ENCODE measurements at regions not wholly inside any gene's neighbourhood (a gene's known extent, or its start where the extent isn't known, plus 50 kb on each side); places are given as distances from the start of the nearest gene placed in this dataset.
"Not testable (repeated sequence)": the region's sequence is repeated elsewhere in the genome, so short reads cannot be mapped to it uniquely, and the experiment has no call there.

DNA sequence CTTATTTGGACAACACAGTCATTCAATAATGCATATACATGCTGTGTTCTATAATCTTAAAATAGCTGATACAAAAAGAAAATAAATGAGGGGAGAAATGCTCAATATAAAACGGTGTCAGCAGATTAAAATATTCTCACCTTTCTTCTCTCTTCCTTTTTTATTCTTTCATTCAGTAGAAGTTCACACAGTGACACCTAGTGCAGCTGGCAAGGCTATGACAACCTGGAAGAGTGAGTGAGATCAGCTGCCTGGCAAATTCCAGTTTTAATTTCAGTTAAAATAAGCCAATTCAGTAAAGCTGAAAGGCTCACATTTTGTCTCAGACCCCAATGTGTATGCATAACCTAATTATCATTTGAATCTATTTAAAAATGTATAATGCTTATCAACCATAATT lies 150.3 kb downstream of the RASEF start:
- ChIA-PET POLR2A (ENCODE audit: low non-redundant PET) (no interaction called here), CTCF (interaction anchor here (0.7 to 1.3 kb wide), 3 partner anchors 34 to 306 kb away, joined by 3 to 8 read pairs (median 3); no protein-coding TSS in a partner anchor)
- TF ChIP-seq, protein P1, sequence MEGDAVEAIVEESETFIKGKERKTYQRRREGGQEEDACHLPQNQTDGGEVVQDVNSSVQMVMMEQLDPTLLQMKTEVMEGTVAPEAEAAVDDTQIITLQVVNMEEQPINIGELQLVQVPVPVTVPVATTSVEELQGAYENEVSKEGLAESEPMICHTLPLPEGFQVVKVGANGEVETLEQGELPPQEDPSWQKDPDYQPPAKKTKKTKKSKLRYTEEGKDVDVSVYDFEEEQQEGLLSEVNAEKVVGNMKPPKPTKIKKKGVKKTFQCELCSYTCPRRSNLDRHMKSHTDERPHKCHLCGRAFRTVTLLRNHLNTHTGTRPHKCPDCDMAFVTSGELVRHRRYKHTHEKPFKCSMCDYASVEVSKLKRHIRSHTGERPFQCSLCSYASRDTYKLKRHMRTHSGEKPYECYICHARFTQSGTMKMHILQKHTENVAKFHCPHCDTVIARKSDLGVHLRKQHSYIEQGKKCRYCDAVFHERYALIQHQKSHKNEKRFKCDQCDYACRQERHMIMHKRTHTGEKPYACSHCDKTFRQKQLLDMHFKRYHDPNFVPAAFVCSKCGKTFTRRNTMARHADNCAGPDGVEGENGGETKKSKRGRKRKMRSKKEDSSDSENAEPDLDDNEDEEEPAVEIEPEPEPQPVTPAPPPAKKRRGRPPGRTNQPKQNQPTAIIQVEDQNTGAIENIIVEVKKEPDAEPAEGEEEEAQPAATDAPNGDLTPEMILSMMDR (conservative IDR thresholded peaks at IDR 0.05; ENCODE audit: low read depth): 0 out of 2 replicates have a peak, but pooled peaks have one; percentile 9
- peak; percentile 9 for DNase-seq (ENCODE audit: low spot score)
- no peak overlapping the region for H3K27ac ChIP-seq

DNA sequence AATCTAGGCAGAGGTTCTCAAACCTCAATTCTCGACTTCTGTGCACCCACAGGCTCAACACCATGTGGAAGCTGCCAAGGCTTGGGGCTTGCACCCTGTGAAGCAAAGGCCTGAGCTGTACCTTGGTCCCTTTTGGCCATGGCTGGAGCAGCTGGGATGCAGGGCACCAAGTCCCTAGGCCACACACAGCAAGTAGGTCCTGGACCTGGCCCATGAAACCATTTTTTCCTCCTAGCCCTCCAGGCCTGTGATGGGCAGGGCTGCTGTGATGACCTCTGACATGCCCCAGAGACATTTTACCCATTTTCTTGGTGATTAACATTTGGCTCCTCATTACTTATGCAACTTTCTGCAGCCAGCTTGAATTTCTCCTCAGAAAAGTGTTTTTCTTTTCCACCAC lies 146.7 kb downstream of the RASEF start:
- CTCF ChIA-PET; POLR2A ChIA-PET (ENCODE audit: low non-redundant PET); H3K27ac ChIP-seq; DNase-seq (ENCODE audit: low spot score): not testable (repeated sequence)

DNA sequence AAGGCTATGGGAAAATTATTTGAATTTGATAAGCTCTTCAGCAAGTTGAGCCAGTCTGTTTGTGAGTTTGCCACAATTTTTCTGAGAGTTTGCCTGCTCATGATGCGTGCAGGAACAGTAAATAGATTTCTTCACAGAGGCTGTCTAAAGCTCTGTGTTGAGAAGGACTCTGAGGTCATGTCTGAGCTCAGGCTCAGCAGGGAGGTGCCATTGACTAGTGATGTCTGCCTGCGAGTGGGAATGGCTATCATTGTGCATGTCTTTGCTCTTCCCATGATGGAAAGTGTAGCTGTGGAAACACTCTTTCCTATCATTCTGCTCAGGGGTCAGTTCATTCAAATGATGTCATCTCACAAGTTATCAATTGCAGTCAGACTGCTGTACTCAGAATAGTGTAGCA lies 142.8 kb downstream of the RASEF start:
- CTCF ChIA-PET: no interaction called here
- TF ChIP-seq, protein P1 (conservative IDR thresholded peaks at IDR 0.05; ENCODE audit: low read depth): no peak
- POLR2A ChIA-PET (ENCODE audit: low non-redundant PET): no interaction called here
- no peak overlapping the region for H3K27ac ChIP-seq
- no peak for DNase-seq (ENCODE audit: low spot score)

DNA sequence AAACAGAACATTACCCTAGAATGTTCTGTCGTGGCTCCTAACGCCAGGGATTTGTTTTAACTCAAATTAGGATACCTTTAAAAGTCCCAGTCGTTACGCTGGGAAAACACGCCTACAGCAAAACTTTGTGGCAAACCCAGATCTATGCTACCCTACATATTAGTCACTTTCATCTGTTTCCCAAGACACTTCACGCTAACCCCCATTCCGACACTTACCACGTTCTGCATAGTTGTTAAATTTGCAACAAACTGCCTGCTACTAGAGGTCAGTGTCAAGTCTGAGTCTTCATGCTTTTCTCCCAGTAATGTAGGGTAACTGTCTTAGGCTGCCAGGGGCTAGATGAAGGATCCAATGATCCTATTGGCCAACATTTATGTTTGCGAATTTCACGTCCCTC lies 140.3 kb downstream of the RASEF start:
- H3K27ac ChIP-seq: no peak overlapping the region
- POLR2A ChIA-PET (ENCODE audit: low non-redundant PET): no interaction called here
- CTCF ChIA-PET: interaction anchor here (0.6 kb wide), 1 partner anchor 350 kb away, joined by 5 read pairs; no protein-coding TSS in a partner anchor
- TF ChIP-seq, protein P1 (conservative IDR thresholded peaks at IDR 0.05; ENCODE audit: low read depth): no peak
- DNase-seq (ENCODE audit: low spot score): no peak

DNA sequence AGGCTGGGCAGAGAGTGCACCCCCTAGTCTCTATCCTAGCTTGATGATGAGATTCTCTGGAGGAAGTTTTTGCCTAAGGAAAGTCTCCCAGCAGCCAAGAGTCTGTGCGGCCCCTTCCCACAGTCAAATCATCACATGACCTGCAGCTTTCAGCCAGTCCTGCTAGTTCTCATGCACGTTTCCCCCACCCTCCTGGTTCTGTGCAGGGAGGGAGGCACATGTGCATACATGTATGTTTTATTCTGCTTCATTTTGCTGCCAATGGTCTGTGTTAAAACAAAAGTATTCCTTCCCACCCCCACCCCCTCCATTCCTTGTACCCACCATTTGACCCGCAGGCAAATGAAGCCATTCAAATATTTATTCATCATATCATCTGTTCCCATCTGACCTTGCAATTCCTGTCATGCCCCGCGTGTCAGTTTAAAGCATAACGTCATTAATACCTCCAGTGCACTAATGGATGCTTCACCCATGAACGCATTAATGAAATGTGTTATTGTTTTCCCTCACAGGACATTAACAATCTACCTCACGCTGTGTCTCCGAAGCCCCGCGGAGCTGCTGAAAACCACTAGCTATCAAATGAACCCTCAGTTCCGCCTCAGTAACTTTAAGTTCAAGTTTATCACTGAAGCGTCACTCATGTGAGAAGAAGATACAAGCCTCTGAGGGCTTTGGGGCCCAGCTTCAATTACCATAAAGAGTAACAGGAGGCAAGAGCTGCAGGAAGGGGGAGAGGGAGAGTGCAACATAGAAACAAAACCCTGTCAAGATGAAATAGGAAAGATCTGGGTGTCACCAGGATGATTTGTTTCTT lies 139.6 kb downstream of the RASEF start:
- TF ChIP-seq, protein P1 (conservative IDR thresholded peaks at IDR 0.05; ENCODE audit: low read depth): no peak
- no peak for DNase-seq (ENCODE audit: low spot score)
- ChIA-PET CTCF (no interaction called here), POLR2A (ENCODE audit: low non-redundant PET) (no interaction called here)
- no peak overlapping the region for H3K27ac ChIP-seq

DNA sequence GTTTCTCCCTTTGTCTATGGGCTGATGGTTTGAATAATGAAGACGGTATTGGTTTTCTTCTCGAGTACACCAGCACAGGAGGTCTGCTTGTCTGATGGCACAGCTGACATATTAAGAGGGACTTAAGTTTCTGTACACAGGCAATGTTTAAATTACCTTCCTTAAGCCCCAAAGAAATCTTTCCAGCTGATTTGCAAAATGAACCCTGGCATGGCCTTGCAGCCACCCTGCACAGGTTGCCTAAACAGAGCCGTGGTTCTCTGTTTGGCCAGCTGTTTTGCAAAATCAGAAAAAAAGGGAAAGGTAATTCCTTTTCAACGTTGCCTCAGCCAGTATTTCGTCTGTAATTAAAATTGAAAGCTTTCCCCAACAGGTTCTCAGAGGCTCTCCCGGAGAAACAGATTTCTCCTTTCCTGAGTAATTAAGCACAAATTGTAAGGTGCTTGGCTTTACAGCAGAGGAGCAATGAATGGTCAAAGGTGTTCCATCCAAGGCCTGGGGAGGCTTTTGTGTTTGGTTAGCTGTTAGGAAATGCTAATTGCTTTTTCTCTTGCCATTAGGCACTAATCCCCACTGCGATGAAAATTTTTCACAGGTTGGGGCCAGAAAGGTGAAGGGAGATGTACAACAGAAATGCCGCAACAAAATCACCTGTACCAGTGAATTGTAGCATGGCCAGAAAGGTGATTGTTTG lies 138.9 kb downstream of the RASEF start:
- CTCF ChIA-PET: no interaction called here
- TF ChIP-seq, protein P1 (conservative IDR thresholded peaks at IDR 0.05; ENCODE audit: low read depth): no peak
- POLR2A ChIA-PET (ENCODE audit: low non-redundant PET): no interaction called here
- no peak overlapping the region for H3K27ac ChIP-seq
- DNase-seq (ENCODE audit: low spot score): no peak

Measured in RWPE1 (cell line).